ENCODE measurements at regions not wholly inside any gene's neighbourhood (a gene's known extent, or its start where the extent isn't known, plus 50 kb on each side); places are given as distances from the start of the nearest gene placed in this dataset.

GRCh38 chr18:41338341-41338740, 616.7 kb upstream of the PIK3C3 start:
- DNase-seq = no peak

DNA sequence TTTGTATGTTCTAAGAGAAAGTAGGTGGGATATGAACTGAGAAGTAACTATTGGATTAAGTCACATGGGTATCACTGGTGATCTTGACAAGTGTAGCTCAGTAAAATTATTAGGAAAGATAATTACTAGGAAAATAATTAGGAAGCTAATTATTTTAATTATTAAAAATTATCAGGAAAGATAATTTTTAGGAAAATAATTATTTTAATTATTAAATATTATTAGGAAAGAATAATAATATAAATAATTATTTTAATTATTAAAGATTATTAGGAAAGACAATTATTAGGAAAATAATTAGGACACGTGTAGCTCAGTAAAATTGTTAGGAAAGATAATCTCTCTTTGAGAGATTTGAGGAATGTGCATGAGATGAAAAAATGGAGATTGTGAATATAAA, 623.4 kb upstream of the PIK3C3 start:
- no peak for DNase-seq

DNA sequence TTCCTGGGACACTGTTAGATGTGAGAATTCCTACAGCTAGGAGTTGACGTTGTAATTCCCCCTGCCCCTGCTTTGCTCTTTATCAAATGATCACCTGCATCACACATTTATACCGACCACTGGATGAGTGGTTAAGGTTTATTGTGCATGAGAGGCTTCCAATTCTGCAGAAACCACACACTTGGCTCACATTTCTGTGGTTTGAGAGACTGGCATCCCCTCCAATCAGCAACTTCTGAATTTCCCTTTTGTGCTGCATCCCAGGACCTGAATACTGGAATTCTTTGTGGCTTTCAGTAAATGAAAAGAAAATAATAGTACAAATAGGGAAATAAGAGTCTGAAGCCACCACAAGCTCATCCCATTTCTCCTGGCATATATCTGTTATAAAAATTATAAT, 628.7 kb upstream of the PIK3C3 start:
- DNase-seq = no peak

- no peak for DNase-seq
Measured at GRCh38 chr18:41324934-41325333, 630.1 kb upstream of the PIK3C3 start.

DNA sequence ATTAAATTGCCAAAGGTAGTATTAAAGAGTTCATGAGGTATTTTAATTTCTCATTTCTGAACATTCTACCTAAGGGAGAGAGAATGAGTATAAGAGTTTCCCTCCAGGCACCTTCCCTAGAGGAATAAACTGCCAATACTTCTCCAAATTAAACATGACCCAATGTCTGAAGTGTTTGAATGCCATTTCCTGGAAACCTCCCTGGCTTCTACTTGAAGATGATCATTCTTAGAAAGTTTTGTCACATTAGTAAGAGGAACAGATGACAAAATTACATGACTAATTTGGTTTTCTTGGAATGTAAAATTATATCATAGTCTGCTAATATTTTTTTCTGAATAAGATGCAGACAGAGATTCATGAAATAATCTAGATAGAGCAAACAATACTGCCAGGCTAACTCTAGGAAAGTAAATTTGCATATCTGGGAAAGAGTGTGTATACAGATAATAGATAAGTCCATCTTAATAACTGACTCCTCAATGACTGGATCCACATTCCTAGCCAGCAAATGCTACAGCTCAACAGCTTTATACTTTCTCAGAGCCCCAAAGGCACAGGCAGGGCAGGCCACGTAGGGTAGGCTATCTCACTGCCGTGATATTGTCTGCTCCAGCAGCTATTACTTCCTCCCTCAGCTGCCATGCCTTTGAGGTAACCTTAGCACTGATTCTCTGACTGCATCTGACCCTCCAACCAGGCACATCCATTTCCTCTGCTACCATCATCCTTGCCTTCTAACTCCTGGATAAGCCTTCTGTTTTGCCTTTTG, 630.8 kb upstream of the PIK3C3 start:
- DNase-seq = no peak

- no peak for DNase-seq
Measured at GRCh38 chr18:41323044-41323443, 632.0 kb upstream of the PIK3C3 start.

- no peak for DNase-seq
Measured at GRCh38 chr18:41320100-41320499, 634.9 kb upstream of the PIK3C3 start.

DNA sequence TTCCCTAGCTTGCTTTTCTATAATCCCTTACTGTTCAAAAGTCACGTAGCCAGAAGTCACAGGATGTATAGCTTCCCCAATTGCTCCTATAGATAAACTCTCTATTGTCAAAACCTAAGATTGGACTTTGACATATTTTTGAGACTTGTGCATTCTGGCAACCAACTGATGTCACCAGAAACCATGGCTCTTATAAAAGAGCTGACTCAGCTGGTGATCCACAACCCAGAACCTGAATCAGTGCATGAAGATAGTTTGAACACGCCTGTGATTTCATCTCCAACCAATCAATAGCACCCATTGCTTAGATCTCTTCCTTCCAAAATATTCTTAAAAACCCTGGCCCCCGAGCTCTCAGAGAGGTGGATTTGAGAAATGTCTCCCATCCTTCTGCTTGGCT, 639.9 kb upstream of the PIK3C3 start:
- no peak for DNase-seq

GRCh38 chr18:41311571-41312547, 643.2 kb upstream of the PIK3C3 start:
- no peak for DNase-seq

- no peak for DNase-seq
Measured at GRCh38 chr18:41297740-41298139, 657.3 kb upstream of the PIK3C3 start.

DNA sequence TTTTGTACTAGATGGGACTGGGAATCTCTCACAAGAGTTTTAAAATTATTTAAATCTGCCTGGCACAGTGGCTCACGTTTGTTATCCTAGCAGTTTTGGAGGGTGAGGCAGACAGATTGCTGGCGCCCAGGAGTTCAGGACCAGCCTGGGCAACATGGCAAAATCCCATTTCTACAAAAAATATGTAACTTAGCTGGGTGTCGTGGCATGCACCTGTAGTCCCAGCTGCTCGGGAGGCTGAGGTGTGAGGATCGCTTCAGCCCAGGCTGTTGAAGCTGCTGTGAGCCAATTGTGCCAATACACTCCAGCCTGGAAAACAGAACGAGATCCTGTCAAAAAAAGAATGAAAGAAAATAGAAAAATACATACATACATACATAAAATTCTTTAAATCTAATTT, 685.7 kb upstream of the PIK3C3 start:
- DNase-seq = no peak

DNA sequence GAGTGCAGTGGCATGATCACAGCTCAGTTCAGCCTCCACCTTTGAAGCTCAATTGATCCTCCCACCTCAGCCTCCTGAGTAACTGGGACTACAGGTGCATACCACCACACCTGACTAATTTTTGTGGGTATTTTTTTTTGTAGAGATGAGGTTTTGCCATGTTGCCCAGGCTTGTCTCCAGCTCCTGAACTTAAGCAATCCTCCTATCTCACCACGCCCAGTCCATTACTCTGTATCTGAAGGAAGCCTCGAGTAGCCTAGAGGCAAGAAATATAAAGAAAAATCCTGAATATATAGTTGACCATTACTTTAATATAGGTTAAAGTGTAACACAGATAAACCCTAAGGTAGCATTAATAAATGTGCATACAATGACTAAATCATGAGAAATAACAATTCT, 686.8 kb upstream of the PIK3C3 start:
- DNase-seq = no peak

DNA sequence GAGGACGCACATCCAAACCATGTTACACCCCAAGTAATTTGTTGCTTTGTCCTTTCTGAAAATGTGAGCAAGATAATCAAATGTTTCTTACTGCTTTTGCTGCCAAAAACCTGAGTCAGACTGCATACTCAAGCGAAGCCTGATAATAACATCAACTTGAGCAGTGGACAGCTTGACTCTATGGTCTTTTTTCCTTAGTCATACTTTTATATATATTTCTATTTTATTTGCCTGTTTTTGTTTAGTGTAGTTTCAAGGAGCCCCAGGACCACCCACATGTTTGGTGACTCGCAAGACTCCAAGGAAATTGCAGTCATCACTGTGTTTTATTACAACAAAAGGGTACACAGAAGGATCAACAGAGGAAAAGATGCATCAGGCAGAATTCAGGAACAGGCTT, 688.4 kb upstream of the PIK3C3 start:
- DNase-seq = no peak

DNA sequence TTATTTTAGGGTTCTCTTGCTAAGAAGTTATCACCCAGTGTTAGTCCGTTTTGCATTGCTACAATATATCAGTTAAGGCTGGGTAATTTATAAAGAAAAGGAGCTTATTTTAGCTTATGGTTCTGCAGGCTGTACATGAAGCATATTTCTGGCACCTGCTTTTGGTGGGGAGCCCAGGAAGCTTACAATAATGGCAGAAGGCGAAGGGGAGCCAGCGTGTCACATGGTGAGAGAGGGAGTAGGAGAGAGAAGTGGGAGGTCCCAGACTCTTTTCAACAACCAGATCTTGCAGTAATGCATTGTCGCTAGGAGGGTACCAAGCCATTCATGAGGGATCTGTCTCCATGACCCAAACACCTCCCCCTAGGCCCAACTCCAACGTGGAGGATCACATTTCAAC, 688.8 kb upstream of the PIK3C3 start:
- DNase-seq = no peak

GRCh38 chr18:41265047-41265446, 690.0 kb upstream of the PIK3C3 start:
- no peak for DNase-seq

DNA sequence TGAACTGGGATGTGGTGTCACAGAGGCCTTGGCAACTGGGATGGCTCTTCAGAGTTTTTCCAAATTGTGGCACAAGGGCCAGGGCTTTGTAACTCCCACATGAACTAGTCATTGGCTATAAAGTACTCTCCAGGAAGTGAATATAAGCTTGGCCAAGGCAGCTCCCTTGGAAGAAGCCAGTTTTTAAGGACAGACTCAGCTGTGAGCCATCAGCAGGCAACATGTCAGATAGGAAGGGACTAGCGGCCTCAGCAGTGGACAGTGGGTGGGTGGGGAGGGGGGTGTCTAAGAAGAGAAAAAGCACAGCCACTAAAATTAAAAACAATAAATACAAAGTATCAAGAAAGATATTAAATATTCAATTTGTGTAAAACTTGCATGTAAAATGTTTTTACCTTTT, 691.1 kb upstream of the PIK3C3 start:
- no peak for DNase-seq

- DNase-seq = no peak
Measured at GRCh38 chr18:41262688-41263087, 692.3 kb upstream of the PIK3C3 start.

DNA sequence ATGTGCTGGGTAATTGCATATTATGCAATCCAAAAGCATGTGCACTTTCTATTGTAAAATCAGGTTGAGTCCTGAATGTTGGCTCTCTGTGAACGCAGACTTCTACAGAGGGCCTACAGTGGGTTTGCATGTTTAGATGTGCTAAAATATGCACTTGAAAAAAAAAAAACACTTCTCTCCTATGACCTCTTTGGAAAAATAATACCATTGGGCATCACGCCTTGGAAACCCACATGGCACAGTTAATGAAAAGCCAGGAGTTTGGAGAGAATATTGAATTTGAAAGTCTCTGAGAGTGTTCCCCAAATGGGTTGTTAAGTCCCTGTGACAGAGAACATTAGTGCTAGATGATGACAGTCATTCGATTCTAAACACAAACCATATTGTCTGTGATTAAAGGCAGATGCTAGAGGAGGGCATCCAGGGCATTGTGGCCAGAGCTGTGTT, 710.4 kb upstream of the PIK3C3 start:
- DNase-seq = no peak

DNA sequence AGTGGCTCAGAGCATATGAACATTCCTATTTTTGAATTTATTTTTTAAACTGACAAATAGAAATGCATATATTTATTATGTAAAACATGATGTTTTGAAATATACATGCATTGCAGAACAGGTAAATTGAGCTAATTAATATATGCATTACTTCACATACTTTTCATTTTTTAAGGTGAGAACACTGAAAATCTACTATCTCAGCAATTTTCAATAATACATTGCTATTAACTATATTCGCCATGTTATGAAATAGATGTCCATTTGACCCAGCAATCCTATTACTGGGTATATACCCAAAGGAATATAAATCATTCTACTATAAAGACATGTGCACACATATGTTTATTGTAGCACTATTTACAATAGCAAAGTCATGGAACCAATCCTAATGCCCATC, 717.7 kb upstream of the PIK3C3 start:
- DNase-seq = no peak

DNA sequence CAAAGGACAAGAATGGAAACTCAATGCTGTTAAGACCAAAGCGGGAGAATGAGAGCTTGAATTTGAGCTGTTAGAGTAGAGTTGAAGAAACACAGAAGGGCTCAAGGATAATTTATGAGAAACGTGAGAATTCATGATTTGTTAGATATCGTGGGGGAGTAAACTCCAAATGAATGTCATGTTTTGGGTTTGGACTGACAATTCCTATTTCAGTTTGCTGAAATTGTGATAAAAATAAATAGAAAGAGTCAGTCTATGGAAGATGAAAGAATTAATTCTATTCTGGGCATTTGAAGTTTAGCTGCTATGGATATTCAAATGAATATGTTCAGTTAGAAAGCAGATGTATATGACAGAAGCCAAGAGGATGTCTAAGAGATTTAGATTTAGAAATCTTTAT, 723.4 kb upstream of the PIK3C3 start:
- DNase-seq = no peak

GRCh38 chr18:41227993-41228392, 727.0 kb upstream of the PIK3C3 start:
- DNase-seq = no peak

GRCh38 chr18:41226911-41227310, 728.1 kb upstream of the PIK3C3 start:
- no peak for DNase-seq

GRCh38 chr18:41226186-41226585, 728.8 kb upstream of the PIK3C3 start:
- no peak for DNase-seq

DNA sequence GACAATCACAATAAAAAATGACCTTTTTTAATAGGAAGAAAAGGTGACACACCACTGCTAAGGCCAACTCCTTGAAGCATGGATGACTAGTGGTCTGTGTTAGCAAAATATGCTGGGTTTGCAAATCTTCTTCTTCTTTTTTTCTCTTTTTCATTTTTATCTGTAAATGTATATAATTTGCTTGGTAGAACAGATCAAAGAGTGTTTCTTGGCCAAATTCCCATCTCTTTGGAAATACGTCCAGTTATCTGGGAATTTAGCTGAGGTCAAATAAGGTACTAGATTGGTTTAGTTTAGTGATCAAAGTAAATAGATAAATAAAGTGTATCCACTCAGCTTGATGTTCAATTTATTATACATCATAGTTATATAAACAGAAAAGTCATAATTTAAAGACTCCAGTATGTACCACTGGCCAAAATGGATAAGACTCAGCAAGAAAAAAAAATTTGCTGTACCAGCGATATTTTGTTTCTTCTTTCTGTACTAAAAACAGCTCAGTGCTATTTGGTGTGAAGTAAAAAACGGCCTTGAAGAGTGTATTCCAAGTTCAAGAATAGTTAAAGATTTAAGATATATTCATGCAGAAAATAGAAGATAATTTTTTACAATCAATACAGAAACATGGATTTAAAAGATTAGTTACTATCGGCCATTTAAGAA, 738.6 kb upstream of the PIK3C3 start:
- no peak for DNase-seq
